ENCODE measurements at regions not wholly inside any gene's neighbourhood (a gene's known extent, or its start where the extent isn't known, plus 50 kb on each side); places are given as distances from the start of the nearest gene placed in this dataset.

DNA sequence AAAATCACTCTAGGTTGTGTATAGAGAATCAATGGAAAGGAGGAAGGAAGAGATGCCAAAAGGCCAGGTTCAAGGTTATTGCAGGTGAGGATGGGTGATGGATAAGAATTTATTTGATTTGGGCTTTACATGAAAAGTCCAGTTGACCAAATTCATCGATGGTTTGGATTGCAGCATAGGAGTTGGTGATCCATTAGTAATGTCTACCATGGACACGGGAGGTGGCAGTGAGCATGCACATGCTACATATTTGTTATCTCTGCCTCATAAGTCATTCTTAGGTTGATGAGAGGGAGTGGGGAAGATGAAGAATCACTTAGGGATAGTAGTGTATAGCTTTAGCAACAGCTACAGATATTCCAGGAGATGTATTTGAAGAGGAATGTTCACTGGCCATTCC lies 211.4 kb downstream of the PHETA1 start:
- Mint-ChIP-seq H3K4me3 (ENCODE audit: unreplicated experiment) (no peak overlapping the region), H3K9me3 (ENCODE audit: unreplicated experiment) (no peaks in the 10 kb centered on the region), H3K36me3 (ENCODE audit: low read depth, unreplicated experiment) (no peaks in the 10 kb centered on the region), H3K4me1 (ENCODE audit: low read depth, unreplicated experiment) (peaks cover 3% of the 10 kb centered on the region), H3K27ac (ENCODE audit: unreplicated experiment) (no peak overlapping the region), H3K27me3 (ENCODE audit: low read depth, unreplicated experiment) (peaks cover 34% of the 10 kb centered on the region)
- H3K27ac ChIP-seq (ENCODE audit: low read depth, low read length), result no peak overlapping the region
- H4K20me1 ChIP-seq (ENCODE audit: insufficient read depth, low read length), result no peaks in the 10 kb centered on the region
- H3K4me3 ChIP-seq (ENCODE audit: insufficient read depth, low read depth, low read length), result no peak overlapping the region
- H3K9ac ChIP-seq (ENCODE audit: low read length), result no peak overlapping the region
- TF ChIP-seq EZH2 (IDR thresholded peaks at IDR 0.05; ENCODE audit: insufficient read depth, low read length), result no peak
- TF ChIP-seq, protein P1, sequence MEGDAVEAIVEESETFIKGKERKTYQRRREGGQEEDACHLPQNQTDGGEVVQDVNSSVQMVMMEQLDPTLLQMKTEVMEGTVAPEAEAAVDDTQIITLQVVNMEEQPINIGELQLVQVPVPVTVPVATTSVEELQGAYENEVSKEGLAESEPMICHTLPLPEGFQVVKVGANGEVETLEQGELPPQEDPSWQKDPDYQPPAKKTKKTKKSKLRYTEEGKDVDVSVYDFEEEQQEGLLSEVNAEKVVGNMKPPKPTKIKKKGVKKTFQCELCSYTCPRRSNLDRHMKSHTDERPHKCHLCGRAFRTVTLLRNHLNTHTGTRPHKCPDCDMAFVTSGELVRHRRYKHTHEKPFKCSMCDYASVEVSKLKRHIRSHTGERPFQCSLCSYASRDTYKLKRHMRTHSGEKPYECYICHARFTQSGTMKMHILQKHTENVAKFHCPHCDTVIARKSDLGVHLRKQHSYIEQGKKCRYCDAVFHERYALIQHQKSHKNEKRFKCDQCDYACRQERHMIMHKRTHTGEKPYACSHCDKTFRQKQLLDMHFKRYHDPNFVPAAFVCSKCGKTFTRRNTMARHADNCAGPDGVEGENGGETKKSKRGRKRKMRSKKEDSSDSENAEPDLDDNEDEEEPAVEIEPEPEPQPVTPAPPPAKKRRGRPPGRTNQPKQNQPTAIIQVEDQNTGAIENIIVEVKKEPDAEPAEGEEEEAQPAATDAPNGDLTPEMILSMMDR (IDR thresholded peaks at IDR 0.05; ENCODE audit: insufficient read depth, low read depth, low read length), result no peak
- H3K4me2 ChIP-seq (ENCODE audit: low read length), result no peak overlapping the region
- H3K36me3 ChIP-seq (ENCODE audit: insufficient read depth, low read length), result no peaks in the 10 kb centered on the region
- DNase-seq (ENCODE audit: low read depth) (no peak), FAIRE-seq (no peak)
- no peaks in the 10 kb centered on the region for H3K4me1 ChIP-seq (ENCODE audit: insufficient read depth, low read length)
- H3K79me2 ChIP-seq (ENCODE audit: insufficient read depth, low read length), result no peaks in the 10 kb centered on the region
- no peaks in the 10 kb centered on the region for H3K9me3 ChIP-seq (ENCODE audit: insufficient read depth, low read depth, low read length)
- peaks cover 5% of the 10 kb centered on the region for H3K27me3 ChIP-seq (ENCODE audit: insufficient read depth, low read length)
- no peak overlapping the region for H2AFZ ChIP-seq (ENCODE audit: low read depth, low read length)

DNA sequence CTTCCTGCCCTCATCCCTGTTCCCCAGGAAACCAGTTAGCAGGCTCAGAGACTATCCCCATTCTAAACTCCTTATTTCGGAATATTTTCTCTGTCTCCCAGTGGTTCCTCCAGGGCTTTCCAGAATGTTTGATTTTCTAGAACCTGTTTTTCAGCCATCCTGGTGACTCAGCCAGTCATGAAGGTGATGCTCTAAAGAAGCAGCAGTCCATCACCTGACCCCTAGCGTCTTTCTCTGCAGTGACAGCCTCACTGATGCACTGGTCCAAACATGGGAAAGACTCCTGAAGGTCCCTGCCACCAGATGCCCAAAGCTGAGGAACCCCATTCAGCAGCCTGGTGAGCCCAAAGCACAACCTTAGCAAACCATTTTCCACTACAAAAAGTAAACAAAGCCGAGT lies 212.6 kb downstream of the PHETA1 start:
- no peaks in the 10 kb centered on the region for H3K36me3 Mint-ChIP-seq (ENCODE audit: low read depth, unreplicated experiment)
- no peak overlapping the region for H3K4me3 ChIP-seq (ENCODE audit: insufficient read depth, low read depth, low read length)
- peaks cover 35% of the 10 kb centered on the region for H3K27me3 Mint-ChIP-seq (ENCODE audit: low read depth, unreplicated experiment)
- no peaks in the 10 kb centered on the region for H3K79me2 ChIP-seq (ENCODE audit: insufficient read depth, low read length)
- H3K36me3 ChIP-seq (ENCODE audit: insufficient read depth, low read length), result no peaks in the 10 kb centered on the region
- peaks cover 3% of the 10 kb centered on the region for H3K4me1 Mint-ChIP-seq (ENCODE audit: low read depth, unreplicated experiment)
- no peak overlapping the region for H3K27ac ChIP-seq (ENCODE audit: low read depth, low read length)
- no peaks in the 10 kb centered on the region for H3K4me1 ChIP-seq (ENCODE audit: insufficient read depth, low read length)
- no peak overlapping the region for H3K4me2 ChIP-seq (ENCODE audit: low read length)
- H3K9me3 ChIP-seq (ENCODE audit: insufficient read depth, low read depth, low read length), result no peaks in the 10 kb centered on the region
- H3K9me3 Mint-ChIP-seq (ENCODE audit: unreplicated experiment), result no peaks in the 10 kb centered on the region
- no peak overlapping the region for H3K9ac ChIP-seq (ENCODE audit: low read length)
- TF ChIP-seq EZH2 (IDR thresholded peaks at IDR 0.05; ENCODE audit: insufficient read depth, low read length), result no peak
- TF ChIP-seq, protein P1 (IDR thresholded peaks at IDR 0.05; ENCODE audit: insufficient read depth, low read depth, low read length), result no peak
- H3K4me3 Mint-ChIP-seq (ENCODE audit: unreplicated experiment), result no peak overlapping the region
- no peaks in the 10 kb centered on the region for H4K20me1 ChIP-seq (ENCODE audit: insufficient read depth, low read length)
- DNase-seq (ENCODE audit: low read depth) (no peak), FAIRE-seq (no peak)
- H2AFZ ChIP-seq (ENCODE audit: low read depth, low read length), result no peak overlapping the region
- H3K27me3 ChIP-seq (ENCODE audit: insufficient read depth, low read length), result peaks cover 5% of the 10 kb centered on the region
- no peak overlapping the region for H3K27ac Mint-ChIP-seq (ENCODE audit: unreplicated experiment)

DNA sequence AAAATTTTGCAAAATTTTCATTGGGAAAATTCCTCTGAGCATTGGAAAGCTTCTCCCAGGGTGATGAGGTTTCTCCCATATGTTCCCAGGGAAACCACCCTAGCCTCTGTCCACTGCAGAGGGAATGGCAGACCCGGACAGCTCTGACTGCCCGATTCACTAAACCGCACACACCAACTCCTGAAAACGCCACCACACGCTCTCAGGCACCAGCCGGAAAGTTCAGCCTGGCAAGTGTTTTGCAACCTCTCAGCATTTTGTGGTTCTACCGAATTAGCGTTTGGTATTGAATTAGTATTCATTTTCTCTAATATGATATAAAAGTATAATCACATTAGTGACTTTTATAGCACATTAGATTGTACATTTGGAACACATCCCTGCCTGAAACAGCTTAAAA lies 213.4 kb downstream of the PHETA1 start:
- H3K4me1 Mint-ChIP-seq (ENCODE audit: low read depth, unreplicated experiment), result peaks cover under 1% of the 10 kb centered on the region
- no peaks in the 10 kb centered on the region for H3K79me2 ChIP-seq (ENCODE audit: insufficient read depth, low read length)
- H3K36me3 Mint-ChIP-seq (ENCODE audit: low read depth, unreplicated experiment), result no peaks in the 10 kb centered on the region
- H3K27me3 Mint-ChIP-seq (ENCODE audit: low read depth, unreplicated experiment), result peaks cover 31% of the 10 kb centered on the region
- no peaks in the 10 kb centered on the region for H3K4me1 ChIP-seq (ENCODE audit: insufficient read depth, low read length)
- H3K27ac Mint-ChIP-seq (ENCODE audit: unreplicated experiment), result no peak overlapping the region
- no peak overlapping the region for H3K4me3 ChIP-seq (ENCODE audit: insufficient read depth, low read depth, low read length)
- H3K27me3 ChIP-seq (ENCODE audit: insufficient read depth, low read length), result peaks cover 5% of the 10 kb centered on the region
- no peak overlapping the region for H3K9ac ChIP-seq (ENCODE audit: low read length)
- H3K27ac ChIP-seq (ENCODE audit: low read depth, low read length), result no peak overlapping the region
- H2AFZ ChIP-seq (ENCODE audit: low read depth, low read length), result no peak overlapping the region
- no peaks in the 10 kb centered on the region for H3K9me3 ChIP-seq (ENCODE audit: insufficient read depth, low read depth, low read length)
- no peaks in the 10 kb centered on the region for H3K36me3 ChIP-seq (ENCODE audit: insufficient read depth, low read length)
- no peak overlapping the region for H3K4me3 Mint-ChIP-seq (ENCODE audit: unreplicated experiment)
- FAIRE-seq (no peak), DNase-seq (ENCODE audit: low read depth) (no peak)
- no peak overlapping the region for H3K4me2 ChIP-seq (ENCODE audit: low read length)
- H3K9me3 Mint-ChIP-seq (ENCODE audit: unreplicated experiment), result no peaks in the 10 kb centered on the region
- TF ChIP-seq, protein P1 (IDR thresholded peaks at IDR 0.05; ENCODE audit: insufficient read depth, low read depth, low read length), result no peak
- TF ChIP-seq EZH2 (IDR thresholded peaks at IDR 0.05; ENCODE audit: insufficient read depth, low read length), result no peak
- no peaks in the 10 kb centered on the region for H4K20me1 ChIP-seq (ENCODE audit: insufficient read depth, low read length)
